ENCODE measurements at regions not wholly inside any gene's neighbourhood (a gene's known extent, or its start where the extent isn't known, plus 50 kb on each side); places are given as distances from the start of the nearest gene placed in this dataset.
"Not testable (repeated sequence)": the region's sequence is repeated elsewhere in the genome, so short reads cannot be mapped to it uniquely, and the experiment has no call there.

- Histone ChIP-seq H3K27me3 (ENCODE audit: low read length) (no peaks in the 10 kb centered on the region), H3K27ac (ENCODE audit: low read depth, low read length) (no peak overlapping the region), H3K4me3 (ENCODE audit: insufficient read depth, low read length, poor library complexity, severe bottlenecking) (no peak overlapping the region), H3K9me2 (replicated peaks; ENCODE audit: insufficient read depth, low read length) (no peaks in the 10 kb centered on the region), H4K20me1 (ENCODE audit: low read depth, low read length) (no peaks in the 10 kb centered on the region), H3K9me3 (ENCODE audit: insufficient read depth, low read length) (no peaks in the 10 kb centered on the region), H2AFZ (ENCODE audit: low read depth, low read length, severe bottlenecking) (peak overlapping the region; percentile 88), H3F3A (ENCODE audit: insufficient read depth) (no peaks in the 10 kb centered on the region), H3K79me2 (ENCODE audit: insufficient read depth, low read length) (no peaks in the 10 kb centered on the region), H3K9ac (ENCODE audit: low read length) (no peak overlapping the region), H3K36me3 (ENCODE audit: low read length) (no peaks in the 10 kb centered on the region), H3K4me2 (ENCODE audit: low read depth, low read length, poor library complexity, severe bottlenecking) (no peak overlapping the region)
- TF ChIP-seq EZH2phosphoT487 (conservative IDR thresholded peaks at IDR 0.05; ENCODE audit: low read length) (no peak), CTCF (IDR thresholded peaks at IDR 0.05; ENCODE audit: insufficient read depth, low read length, poor library complexity, severe bottlenecking) (no peak)
These were observed 92.6 kb upstream of the VGLL4 start for GRCh38 chr3:11736136-11736833.

- Histone ChIP-seq H4K20me1 (ENCODE audit: low read depth, low read length) (no peaks in the 10 kb centered on the region), H3K27ac (ENCODE audit: low read depth, low read length) (no peak overlapping the region), H3K9me3 (ENCODE audit: insufficient read depth, low read length) (no peaks in the 10 kb centered on the region), H3K4me3 (ENCODE audit: insufficient read depth, low read length, poor library complexity, severe bottlenecking) (no peak overlapping the region), H3K9ac (ENCODE audit: low read length) (no peak overlapping the region), H3F3A (ENCODE audit: insufficient read depth) (no peaks in the 10 kb centered on the region), H3K79me2 (ENCODE audit: insufficient read depth, low read length) (no peaks in the 10 kb centered on the region), H3K36me3 (ENCODE audit: low read length) (no peaks in the 10 kb centered on the region), H3K4me2 (ENCODE audit: low read depth, low read length, poor library complexity, severe bottlenecking) (no peak overlapping the region), H3K9me2 (replicated peaks; ENCODE audit: insufficient read depth, low read length) (no peaks in the 10 kb centered on the region), H2AFZ (ENCODE audit: low read depth, low read length, severe bottlenecking) (peak overlapping the region; percentile 88), H3K27me3 (ENCODE audit: low read length) (no peaks in the 10 kb centered on the region)
- no peak for TF ChIP-seq EZH2phosphoT487 (conservative IDR thresholded peaks at IDR 0.05; ENCODE audit: low read length)
- peak; percentile 18 for TF ChIP-seq CTCF (IDR thresholded peaks at IDR 0.05; ENCODE audit: insufficient read depth, low read length, poor library complexity, severe bottlenecking)
These were observed 91.9 kb upstream of the VGLL4 start for GRCh38 chr3:11735638-11736037.

GRCh38 chr3:11735111-11735510 lies 91.4 kb upstream of the VGLL4 start:
- not testable (repeated sequence) for H3F3A ChIP-seq (ENCODE audit: insufficient read depth); H3K27ac ChIP-seq (ENCODE audit: low read depth, low read length); H3K36me3 ChIP-seq (ENCODE audit: low read length); H3K27me3 ChIP-seq (ENCODE audit: low read length); H4K20me1 ChIP-seq (ENCODE audit: low read depth, low read length); H3K9me2 ChIP-seq (replicated peaks; ENCODE audit: insufficient read depth, low read length); H3K4me2 ChIP-seq (ENCODE audit: low read depth, low read length, poor library complexity, severe bottlenecking); H3K79me2 ChIP-seq (ENCODE audit: insufficient read depth, low read length); H3K9me3 ChIP-seq (ENCODE audit: insufficient read depth, low read length); H3K4me3 ChIP-seq (ENCODE audit: insufficient read depth, low read length, poor library complexity, severe bottlenecking); H3K9ac ChIP-seq (ENCODE audit: low read length)
- H2AFZ ChIP-seq (ENCODE audit: low read depth, low read length, severe bottlenecking): peak overlapping the region; percentile 88

DNA sequence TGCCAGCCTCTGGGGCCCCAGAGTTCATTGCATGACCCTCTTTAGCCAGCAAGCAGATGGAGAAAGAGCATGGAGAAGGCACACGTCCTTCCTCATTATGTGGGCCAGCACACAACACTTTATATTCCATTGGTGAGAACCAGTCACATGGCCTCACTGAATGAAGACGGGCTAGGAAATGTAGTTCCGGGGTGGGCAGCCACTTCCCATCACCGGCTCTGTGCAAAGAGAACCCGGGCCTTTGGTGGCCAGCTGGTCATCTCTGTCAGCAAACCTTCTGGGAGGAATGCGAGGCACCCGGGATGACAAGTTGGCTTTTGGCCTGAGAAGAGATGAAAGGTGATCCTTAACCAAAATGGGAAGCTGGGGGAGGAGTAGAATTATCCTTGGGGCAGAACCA lies 90.2 kb upstream of the VGLL4 start:
- Histone ChIP-seq H3K9me2 (replicated peaks; ENCODE audit: insufficient read depth, low read length) (no peaks in the 10 kb centered on the region), H3K27me3 (ENCODE audit: low read length) (no peaks in the 10 kb centered on the region), H3K36me3 (ENCODE audit: low read length) (no peaks in the 10 kb centered on the region), H4K20me1 (ENCODE audit: low read depth, low read length) (no peaks in the 10 kb centered on the region), H3K9me3 (ENCODE audit: insufficient read depth, low read length) (no peaks in the 10 kb centered on the region), H3K27ac (ENCODE audit: low read depth, low read length) (no peak overlapping the region), H3F3A (ENCODE audit: insufficient read depth) (no peaks in the 10 kb centered on the region), H3K4me3 (ENCODE audit: insufficient read depth, low read length, poor library complexity, severe bottlenecking) (no peak overlapping the region), H3K4me2 (ENCODE audit: low read depth, low read length, poor library complexity, severe bottlenecking) (no peak overlapping the region), H3K79me2 (ENCODE audit: insufficient read depth, low read length) (no peaks in the 10 kb centered on the region), H2AFZ (ENCODE audit: low read depth, low read length, severe bottlenecking) (no peak overlapping the region), H3K9ac (ENCODE audit: low read length) (no peak overlapping the region)
- TF ChIP-seq CTCF (IDR thresholded peaks at IDR 0.05; ENCODE audit: insufficient read depth, low read length, poor library complexity, severe bottlenecking) (no peak), EZH2phosphoT487 (conservative IDR thresholded peaks at IDR 0.05; ENCODE audit: low read length) (no peak)

Data from SU-DHL-6 (cell line).